Vagina (tissue), 2 donors: ENCODE measurements at regions not wholly inside any gene's neighbourhood (a gene's known extent, or its start where the extent isn't known, plus 50 kb on each side); places are given as distances from the start of the nearest gene placed in this dataset.
"Not testable (repeated sequence)": the region's sequence is repeated elsewhere in the genome, so short reads cannot be mapped to it uniquely, and the experiment has no call there.

Experiments used
- POLR2AphosphoS5 ChIP-seq, 2 donors: sonication (generic); formaldehyde crosslinking; IDR thresholded peaks; one replicate each; pipeline ENCODE4 v1.9.0; 2017; ENCODE audit warnings: antibody characterized with exemption in 2 of 2, mild to moderate bottlenecking in 2 of 2, low read depth in 1 of 2; ENCODE audit not compliant: insufficient read depth in 1 of 2
- TF ChIP-seq, protein P1 (sequence below), 3 experiments: fragments of 450-650 bp in 2 of 3; fragments of 200-600 bp in 1 of 3; sonication (generic) in 1 of 3; IDR thresholded peaks; one replicate each; pipeline ENCODE4 v1.5.1; 2017 to 2019; ENCODE audit warnings: antibody characterized with exemption in 3 of 3, mild to moderate bottlenecking in 2 of 3, moderate library complexity in 2 of 3

DNA sequence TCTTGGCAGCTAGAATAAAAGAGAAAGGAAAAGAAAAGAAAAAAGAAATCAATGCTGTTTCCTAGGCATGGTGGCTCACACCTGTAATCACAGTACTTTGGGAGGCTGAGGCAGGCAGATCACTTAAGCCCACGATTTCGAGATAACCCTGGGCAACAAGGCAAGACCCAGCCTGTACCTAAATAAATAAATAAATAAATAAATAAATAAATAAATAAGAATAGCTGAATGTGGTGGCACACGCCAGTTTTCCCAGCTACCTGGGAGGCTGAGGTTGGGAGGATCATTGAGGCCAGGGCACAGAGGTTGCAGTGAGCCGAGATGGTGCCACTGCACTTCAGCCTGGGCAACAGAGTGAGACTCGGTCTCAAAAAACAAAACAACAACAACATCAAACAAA, 705.0 kb upstream of the SEMA3D start:
- TF ChIP-seq, protein P1, sequence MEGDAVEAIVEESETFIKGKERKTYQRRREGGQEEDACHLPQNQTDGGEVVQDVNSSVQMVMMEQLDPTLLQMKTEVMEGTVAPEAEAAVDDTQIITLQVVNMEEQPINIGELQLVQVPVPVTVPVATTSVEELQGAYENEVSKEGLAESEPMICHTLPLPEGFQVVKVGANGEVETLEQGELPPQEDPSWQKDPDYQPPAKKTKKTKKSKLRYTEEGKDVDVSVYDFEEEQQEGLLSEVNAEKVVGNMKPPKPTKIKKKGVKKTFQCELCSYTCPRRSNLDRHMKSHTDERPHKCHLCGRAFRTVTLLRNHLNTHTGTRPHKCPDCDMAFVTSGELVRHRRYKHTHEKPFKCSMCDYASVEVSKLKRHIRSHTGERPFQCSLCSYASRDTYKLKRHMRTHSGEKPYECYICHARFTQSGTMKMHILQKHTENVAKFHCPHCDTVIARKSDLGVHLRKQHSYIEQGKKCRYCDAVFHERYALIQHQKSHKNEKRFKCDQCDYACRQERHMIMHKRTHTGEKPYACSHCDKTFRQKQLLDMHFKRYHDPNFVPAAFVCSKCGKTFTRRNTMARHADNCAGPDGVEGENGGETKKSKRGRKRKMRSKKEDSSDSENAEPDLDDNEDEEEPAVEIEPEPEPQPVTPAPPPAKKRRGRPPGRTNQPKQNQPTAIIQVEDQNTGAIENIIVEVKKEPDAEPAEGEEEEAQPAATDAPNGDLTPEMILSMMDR (IDR thresholded peaks at IDR 0.05), result not testable (repeated sequence)
- TF ChIP-seq POLR2AphosphoS5 (IDR thresholded peaks at IDR 0.05; ENCODE audit: insufficient read depth in 1 of 2, low read depth in 1 of 2), result not testable (repeated sequence)
